DND-41 (cell line): ENCODE measurements at regions not wholly inside any gene's neighbourhood (a gene's known extent, or its start where the extent isn't known, plus 50 kb on each side); places are given as distances from the start of the nearest gene placed in this dataset.

Source experiments
- EZH2 ChIP-seq: IDR thresholded peaks from 3 replicates; pipeline ENCODE4 v1.6.1; 2012; ENCODE audit warnings: borderline replicate concordance, low read depth, mild to moderate bottlenecking, moderate library complexity, low read length, inconsistent platforms; ENCODE audit not compliant: severe bottlenecking
- TF ChIP-seq, protein P1 (sequence below): IDR thresholded peaks from 2 replicates; pipeline ENCODE4 v1.5.1; 2012; ENCODE audit warnings: borderline replicate concordance, low read length, moderate library complexity, mild to moderate bottlenecking; ENCODE audit not compliant: poor library complexity, severe bottlenecking; ENCODE audit errors: extremely low read depth

DNA sequence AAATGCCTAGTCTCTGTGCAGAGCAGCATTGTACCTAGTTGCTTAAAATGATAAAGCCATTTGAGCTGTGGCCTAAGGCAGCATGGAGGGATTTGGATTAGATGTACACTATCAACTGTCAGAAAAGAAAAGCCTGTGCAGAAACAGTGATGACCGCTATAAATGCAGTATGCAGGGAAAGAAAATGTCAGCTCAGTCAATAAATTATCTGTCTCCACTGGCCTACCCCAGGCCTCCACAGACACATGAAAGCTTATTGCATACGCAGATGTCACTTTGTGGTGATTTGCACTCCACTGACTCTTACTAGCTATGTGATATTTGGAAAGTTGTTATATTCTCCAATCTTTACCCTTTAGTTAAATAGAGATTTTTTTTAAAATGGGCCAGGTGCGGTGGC is 221.9 kb upstream of the OPRM1 start:
- TF ChIP-seq, protein P1, sequence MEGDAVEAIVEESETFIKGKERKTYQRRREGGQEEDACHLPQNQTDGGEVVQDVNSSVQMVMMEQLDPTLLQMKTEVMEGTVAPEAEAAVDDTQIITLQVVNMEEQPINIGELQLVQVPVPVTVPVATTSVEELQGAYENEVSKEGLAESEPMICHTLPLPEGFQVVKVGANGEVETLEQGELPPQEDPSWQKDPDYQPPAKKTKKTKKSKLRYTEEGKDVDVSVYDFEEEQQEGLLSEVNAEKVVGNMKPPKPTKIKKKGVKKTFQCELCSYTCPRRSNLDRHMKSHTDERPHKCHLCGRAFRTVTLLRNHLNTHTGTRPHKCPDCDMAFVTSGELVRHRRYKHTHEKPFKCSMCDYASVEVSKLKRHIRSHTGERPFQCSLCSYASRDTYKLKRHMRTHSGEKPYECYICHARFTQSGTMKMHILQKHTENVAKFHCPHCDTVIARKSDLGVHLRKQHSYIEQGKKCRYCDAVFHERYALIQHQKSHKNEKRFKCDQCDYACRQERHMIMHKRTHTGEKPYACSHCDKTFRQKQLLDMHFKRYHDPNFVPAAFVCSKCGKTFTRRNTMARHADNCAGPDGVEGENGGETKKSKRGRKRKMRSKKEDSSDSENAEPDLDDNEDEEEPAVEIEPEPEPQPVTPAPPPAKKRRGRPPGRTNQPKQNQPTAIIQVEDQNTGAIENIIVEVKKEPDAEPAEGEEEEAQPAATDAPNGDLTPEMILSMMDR = no peak
- TF ChIP-seq EZH2 = no peak
